ENCODE measurements at regions not wholly inside any gene's neighbourhood (a gene's known extent, or its start where the extent isn't known, plus 50 kb on each side); places are given as distances from the start of the nearest gene placed in this dataset.

DNA sequence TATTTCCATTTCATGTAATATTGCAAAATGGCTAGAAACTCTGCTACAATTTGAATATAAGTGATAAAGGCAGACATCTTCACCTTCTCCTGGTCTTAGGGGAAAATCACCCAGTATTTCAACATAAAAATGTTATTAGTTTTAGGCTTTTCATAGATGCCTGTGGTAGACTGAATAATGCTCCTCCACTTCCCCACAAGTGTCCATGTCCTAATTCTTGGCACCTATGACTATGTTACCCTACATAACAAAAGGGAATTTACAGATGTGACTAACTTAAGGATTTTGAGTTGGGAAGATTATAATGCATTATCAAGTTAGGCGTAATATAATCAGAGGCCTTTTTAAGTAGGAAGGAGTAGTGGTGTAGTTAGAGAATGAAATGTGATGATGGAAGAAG lies 196.4 kb downstream of the TMTC3 start:
- Histone ChIP-seq H3K27me3 (ENCODE audit: control insufficient read depth, insufficient read depth, low read length) (no peaks in the 10 kb centered on the region), H3K4me3 (ENCODE audit: low read depth, low read length) (no peak overlapping the region), H3K36me3 (ENCODE audit: control insufficient read depth, insufficient read depth, low read length) (no peaks in the 10 kb centered on the region)
- DNase-seq (ENCODE audit: low read depth) = peak; percentile 40
- FAIRE-seq = no peak
- TF ChIP-seq, protein P1, sequence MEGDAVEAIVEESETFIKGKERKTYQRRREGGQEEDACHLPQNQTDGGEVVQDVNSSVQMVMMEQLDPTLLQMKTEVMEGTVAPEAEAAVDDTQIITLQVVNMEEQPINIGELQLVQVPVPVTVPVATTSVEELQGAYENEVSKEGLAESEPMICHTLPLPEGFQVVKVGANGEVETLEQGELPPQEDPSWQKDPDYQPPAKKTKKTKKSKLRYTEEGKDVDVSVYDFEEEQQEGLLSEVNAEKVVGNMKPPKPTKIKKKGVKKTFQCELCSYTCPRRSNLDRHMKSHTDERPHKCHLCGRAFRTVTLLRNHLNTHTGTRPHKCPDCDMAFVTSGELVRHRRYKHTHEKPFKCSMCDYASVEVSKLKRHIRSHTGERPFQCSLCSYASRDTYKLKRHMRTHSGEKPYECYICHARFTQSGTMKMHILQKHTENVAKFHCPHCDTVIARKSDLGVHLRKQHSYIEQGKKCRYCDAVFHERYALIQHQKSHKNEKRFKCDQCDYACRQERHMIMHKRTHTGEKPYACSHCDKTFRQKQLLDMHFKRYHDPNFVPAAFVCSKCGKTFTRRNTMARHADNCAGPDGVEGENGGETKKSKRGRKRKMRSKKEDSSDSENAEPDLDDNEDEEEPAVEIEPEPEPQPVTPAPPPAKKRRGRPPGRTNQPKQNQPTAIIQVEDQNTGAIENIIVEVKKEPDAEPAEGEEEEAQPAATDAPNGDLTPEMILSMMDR (IDR thresholded peaks at IDR 0.05; ENCODE audit: insufficient read depth, low read length, severe bottlenecking) = no peak

DNA sequence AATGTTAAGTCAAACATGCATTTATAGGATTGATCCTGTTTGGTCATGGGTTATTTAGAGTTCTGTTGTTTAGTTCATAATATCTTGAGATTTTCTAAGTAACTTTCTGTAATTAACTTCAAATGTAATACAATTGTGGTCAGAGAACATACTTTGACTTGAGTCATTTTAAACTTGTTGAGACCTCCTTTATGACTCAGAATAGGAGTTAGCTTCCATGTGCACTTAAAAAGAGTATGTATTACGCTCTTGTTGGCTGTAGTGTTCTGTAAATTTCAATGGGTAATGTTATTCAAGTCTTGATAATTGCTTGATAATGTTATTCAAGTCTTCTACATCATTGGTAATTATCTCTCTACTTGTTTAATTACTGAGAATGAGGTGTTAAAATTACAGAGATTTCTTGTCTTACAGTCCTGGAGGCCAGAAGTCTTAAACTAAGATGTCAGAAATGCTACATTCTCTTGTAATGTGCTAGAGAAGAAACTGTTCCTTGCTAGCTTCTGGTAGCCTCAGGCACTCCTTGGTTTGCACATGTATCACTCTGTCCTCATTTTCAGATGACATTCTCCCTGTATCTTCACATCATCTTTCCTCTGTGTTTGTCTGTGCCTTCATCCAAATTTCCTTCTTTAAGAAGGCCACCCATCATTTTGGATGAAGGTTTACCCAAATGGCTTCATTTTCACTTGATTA lies 197.3 kb downstream of the TMTC3 start:
- Histone ChIP-seq H3K4me3 (ENCODE audit: low read depth, low read length) (no peak overlapping the region), H3K36me3 (ENCODE audit: control insufficient read depth, insufficient read depth, low read length) (no peaks in the 10 kb centered on the region), H3K27me3 (ENCODE audit: control insufficient read depth, insufficient read depth, low read length) (no peaks in the 10 kb centered on the region)
- FAIRE-seq = no peak
- TF ChIP-seq, protein P1 (IDR thresholded peaks at IDR 0.05; ENCODE audit: insufficient read depth, low read length, severe bottlenecking) = no peak
- peak; percentile 93 for DNase-seq (ENCODE audit: low read depth)

- Histone ChIP-seq H3K4me3 (ENCODE audit: low read depth, low read length) (no peak overlapping the region), H3K36me3 (ENCODE audit: control insufficient read depth, insufficient read depth, low read length) (no peaks in the 10 kb centered on the region), H3K27me3 (ENCODE audit: control insufficient read depth, insufficient read depth, low read length) (no peaks in the 10 kb centered on the region)
- TF ChIP-seq, protein P1 (IDR thresholded peaks at IDR 0.05; ENCODE audit: insufficient read depth, low read length, severe bottlenecking) = no peak
- DNase-seq (ENCODE audit: low read depth) (peak; percentile 76), FAIRE-seq (no peak)
Observed at GRCh38 chr12:88339966-88340365, 197.9 kb downstream of the TMTC3 start.

DNA sequence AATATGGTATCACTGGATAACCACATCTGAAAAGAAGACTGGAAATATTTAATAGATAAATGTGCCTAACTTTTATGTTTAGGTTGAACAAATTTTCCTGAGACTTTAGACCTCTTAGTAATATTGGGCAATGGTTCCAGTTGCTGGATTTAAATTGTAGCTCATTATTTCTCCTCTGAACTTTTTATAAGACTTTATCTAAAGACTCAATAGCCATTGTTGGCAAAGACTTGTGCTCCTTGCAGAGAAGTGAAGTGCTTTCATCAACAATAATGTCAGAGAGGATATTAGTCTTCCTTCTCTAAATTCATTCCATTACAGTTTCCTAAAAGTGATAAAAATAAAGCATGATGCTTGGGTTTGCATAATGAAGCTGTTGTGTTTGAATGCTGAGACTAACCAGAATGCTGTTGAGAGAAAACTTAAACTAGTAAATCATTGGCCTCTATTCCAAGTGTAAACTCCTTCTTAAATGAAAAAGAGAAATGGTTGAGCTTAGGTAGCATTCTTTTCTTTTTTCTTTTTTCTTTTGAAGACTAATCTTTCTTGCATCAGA lies 200.2 kb downstream of the TMTC3 start:
- DNase-seq (ENCODE audit: low read depth) = no peak
- Histone ChIP-seq H3K27me3 (ENCODE audit: control insufficient read depth, insufficient read depth, low read length) (no peaks in the 10 kb centered on the region), H3K36me3 (ENCODE audit: control insufficient read depth, insufficient read depth, low read length) (no peaks in the 10 kb centered on the region), H3K4me3 (ENCODE audit: low read depth, low read length) (no peak overlapping the region)
- TF ChIP-seq, protein P1 (IDR thresholded peaks at IDR 0.05; ENCODE audit: insufficient read depth, low read length, severe bottlenecking) = no peak
- FAIRE-seq = no peak

DNA sequence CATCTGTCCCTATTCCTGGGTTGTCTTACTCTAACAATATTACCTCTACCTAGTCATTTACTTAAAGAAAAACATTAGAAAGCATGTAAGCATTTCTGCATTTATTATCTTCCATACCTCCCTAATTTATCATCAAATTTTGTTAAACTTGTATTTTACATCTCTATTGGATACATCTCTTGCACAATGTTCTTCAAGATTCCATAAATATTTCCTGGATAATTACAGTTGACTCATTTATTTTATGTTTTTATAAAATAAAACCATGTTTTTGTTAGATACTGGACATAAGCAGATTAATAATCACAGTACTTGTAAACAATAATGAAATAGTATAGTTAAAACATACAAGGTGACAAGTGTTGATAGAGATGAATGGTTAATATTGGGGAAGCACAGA lies 209.0 kb downstream of the TMTC3 start:
- Histone ChIP-seq H3K27me3 (ENCODE audit: control insufficient read depth, insufficient read depth, low read length) (no peaks in the 10 kb centered on the region), H3K36me3 (ENCODE audit: control insufficient read depth, insufficient read depth, low read length) (no peaks in the 10 kb centered on the region), H3K4me3 (ENCODE audit: low read depth, low read length) (no peak overlapping the region)
- TF ChIP-seq, protein P1 (IDR thresholded peaks at IDR 0.05; ENCODE audit: insufficient read depth, low read length, severe bottlenecking) = no peak
- DNase-seq (ENCODE audit: low read depth) = no peak
- no peak for FAIRE-seq

DNA sequence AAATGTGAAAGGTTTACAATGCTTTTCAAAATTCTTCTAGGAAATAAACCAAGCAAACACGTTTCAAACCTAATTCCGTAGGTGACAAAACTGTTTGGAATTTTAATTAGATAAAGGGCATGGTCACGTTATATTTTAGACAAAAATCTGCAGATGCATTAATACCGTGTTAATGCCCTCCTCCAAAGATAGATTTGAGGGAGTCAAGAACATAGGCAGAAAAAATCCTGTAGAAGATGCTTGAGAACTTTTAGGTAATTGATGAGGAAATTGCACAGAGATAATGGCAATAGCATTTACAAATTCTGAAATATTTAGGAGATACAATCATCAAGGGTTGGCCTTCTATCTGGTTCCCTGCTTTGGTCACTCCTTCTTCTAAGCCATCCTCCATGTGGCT lies 212.6 kb downstream of the TMTC3 start:
- DNase-seq (ENCODE audit: low read depth) (no peak), FAIRE-seq (no peak)
- Histone ChIP-seq H3K4me3 (ENCODE audit: low read depth, low read length) (no peak overlapping the region), H3K36me3 (ENCODE audit: control insufficient read depth, insufficient read depth, low read length) (no peaks in the 10 kb centered on the region), H3K27me3 (ENCODE audit: control insufficient read depth, insufficient read depth, low read length) (no peaks in the 10 kb centered on the region)
- TF ChIP-seq, protein P1 (IDR thresholded peaks at IDR 0.05; ENCODE audit: insufficient read depth, low read length, severe bottlenecking) = no peak

All from bronchial epithelial cell (primary cell).